ENCODE measurements at regions not wholly inside any gene's neighbourhood (a gene's known extent, or its start where the extent isn't known, plus 50 kb on each side); places are given as distances from the start of the nearest gene placed in this dataset.

- no peaks in the 10 kb centered on the region for H3K36me3 ChIP-seq (ENCODE audit: control insufficient read depth, insufficient read depth, low read length)
- POLR2A ChIA-PET: no interaction called here
- no peaks in the 10 kb centered on the region for H3K27me3 ChIP-seq (replicated peaks; ENCODE audit: control insufficient read depth, insufficient read depth, low read length)
- Mint-ChIP-seq H3K27ac (ENCODE audit: unreplicated experiment) (no peak overlapping the region), H3K4me1 (ENCODE audit: low read depth, unreplicated experiment) (no peaks in the 10 kb centered on the region), H3K9me3 (ENCODE audit: unreplicated experiment) (peaks cover 74% of the 10 kb centered on the region), H3K36me3 (ENCODE audit: insufficient read depth, unreplicated experiment) (no peaks in the 10 kb centered on the region), H3K4me3 (ENCODE audit: unreplicated experiment) (no peak overlapping the region), H3K27me3 (ENCODE audit: insufficient read depth, unreplicated experiment) (no peaks in the 10 kb centered on the region)
- TF ChIP-seq, protein P1, sequence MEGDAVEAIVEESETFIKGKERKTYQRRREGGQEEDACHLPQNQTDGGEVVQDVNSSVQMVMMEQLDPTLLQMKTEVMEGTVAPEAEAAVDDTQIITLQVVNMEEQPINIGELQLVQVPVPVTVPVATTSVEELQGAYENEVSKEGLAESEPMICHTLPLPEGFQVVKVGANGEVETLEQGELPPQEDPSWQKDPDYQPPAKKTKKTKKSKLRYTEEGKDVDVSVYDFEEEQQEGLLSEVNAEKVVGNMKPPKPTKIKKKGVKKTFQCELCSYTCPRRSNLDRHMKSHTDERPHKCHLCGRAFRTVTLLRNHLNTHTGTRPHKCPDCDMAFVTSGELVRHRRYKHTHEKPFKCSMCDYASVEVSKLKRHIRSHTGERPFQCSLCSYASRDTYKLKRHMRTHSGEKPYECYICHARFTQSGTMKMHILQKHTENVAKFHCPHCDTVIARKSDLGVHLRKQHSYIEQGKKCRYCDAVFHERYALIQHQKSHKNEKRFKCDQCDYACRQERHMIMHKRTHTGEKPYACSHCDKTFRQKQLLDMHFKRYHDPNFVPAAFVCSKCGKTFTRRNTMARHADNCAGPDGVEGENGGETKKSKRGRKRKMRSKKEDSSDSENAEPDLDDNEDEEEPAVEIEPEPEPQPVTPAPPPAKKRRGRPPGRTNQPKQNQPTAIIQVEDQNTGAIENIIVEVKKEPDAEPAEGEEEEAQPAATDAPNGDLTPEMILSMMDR (IDR thresholded peaks at IDR 0.05; ENCODE audit: insufficient read depth in 1 of 2, low read depth in 1 of 2, low read length in 1 of 2, severe bottlenecking in 1 of 2, unreplicated experiment in 1 of 2): no peak
- no peak overlapping the region for H3K4me3 ChIP-seq (ENCODE audit: low read depth, low read length)
- no peaks in the 10 kb centered on the region for H3K4me1 ChIP-seq
- DNase-seq: peak in 1 of 2 experiments; percentile 4
- BruUV-seq (replicated peaks): no TSS peak
- H3K9me3 ChIP-seq: peaks cover 26% of the 10 kb centered on the region
- CTCF ChIA-PET: no interaction called here
- intact Hi-C loops (cut with micrococcal nuclease; ENCODE audit: unreplicated experiment): no loop called here
These were observed 680.1 kb downstream of the IGSF11 start for GRCh38 chr3:118354556-118354955.

GRCh38 chr3:118369892-118370491 lies 664.7 kb downstream of the IGSF11 start:
- Histone ChIP-seq H3K27me3 (replicated peaks; ENCODE audit: control insufficient read depth, insufficient read depth, low read length) (no peaks in the 10 kb centered on the region), H3K36me3 (ENCODE audit: control insufficient read depth, insufficient read depth, low read length) (no peaks in the 10 kb centered on the region), H3K4me1 (no peaks in the 10 kb centered on the region), H3K4me3 (ENCODE audit: low read depth, low read length) (no peak overlapping the region), H3K9me3 (peaks cover 18% of the 10 kb centered on the region)
- peaks cover 25% of the 10 kb centered on the region for H3K9me3 Mint-ChIP-seq (ENCODE audit: unreplicated experiment)
- DNase-seq: no peak
- TF ChIP-seq, protein P1 (IDR thresholded peaks at IDR 0.05; ENCODE audit: insufficient read depth in 1 of 2, low read depth in 1 of 2, low read length in 1 of 2, severe bottlenecking in 1 of 2, unreplicated experiment in 1 of 2): no peak
- no TSS peak for BruUV-seq (replicated peaks)
- no peak overlapping the region for H3K4me3 Mint-ChIP-seq (ENCODE audit: unreplicated experiment)
- intact Hi-C loops (cut with micrococcal nuclease; ENCODE audit: unreplicated experiment): no loop called here
- no peak overlapping the region for H3K27ac Mint-ChIP-seq (ENCODE audit: unreplicated experiment)
- ChIA-PET CTCF (no interaction called here), POLR2A (no interaction called here)
- no peaks in the 10 kb centered on the region for H3K27me3 Mint-ChIP-seq (ENCODE audit: insufficient read depth, unreplicated experiment)
- H3K36me3 Mint-ChIP-seq (ENCODE audit: insufficient read depth, unreplicated experiment): no peaks in the 10 kb centered on the region
- H3K4me1 Mint-ChIP-seq (ENCODE audit: low read depth, unreplicated experiment): no peaks in the 10 kb centered on the region

- no peak overlapping the region for H3K4me3 ChIP-seq (ENCODE audit: low read depth, low read length)
- ChIA-PET CTCF (no interaction called here), POLR2A (no interaction called here)
- TF ChIP-seq, protein P1 (IDR thresholded peaks at IDR 0.05; ENCODE audit: insufficient read depth in 1 of 2, low read depth in 1 of 2, low read length in 1 of 2, severe bottlenecking in 1 of 2, unreplicated experiment in 1 of 2): no peak
- no peaks in the 10 kb centered on the region for H3K27me3 Mint-ChIP-seq (ENCODE audit: insufficient read depth, unreplicated experiment)
- no TSS peak for BruUV-seq (replicated peaks)
- no peaks in the 10 kb centered on the region for H3K4me1 ChIP-seq
- no peak for DNase-seq
- H3K9me3 ChIP-seq: no peaks in the 10 kb centered on the region
- H3K27ac Mint-ChIP-seq (ENCODE audit: unreplicated experiment): no peak overlapping the region
- H3K27me3 ChIP-seq (replicated peaks; ENCODE audit: control insufficient read depth, insufficient read depth, low read length): no peaks in the 10 kb centered on the region
- no peaks in the 10 kb centered on the region for H3K4me1 Mint-ChIP-seq (ENCODE audit: low read depth, unreplicated experiment)
- intact Hi-C loops (cut with micrococcal nuclease; ENCODE audit: unreplicated experiment): no loop called here
- H3K9me3 Mint-ChIP-seq (ENCODE audit: unreplicated experiment): peaks cover 10% of the 10 kb centered on the region
- H3K36me3 ChIP-seq (ENCODE audit: control insufficient read depth, insufficient read depth, low read length): no peaks in the 10 kb centered on the region
- no peaks in the 10 kb centered on the region for H3K36me3 Mint-ChIP-seq (ENCODE audit: insufficient read depth, unreplicated experiment)
- H3K4me3 Mint-ChIP-seq (ENCODE audit: unreplicated experiment): no peak overlapping the region
These were observed 654.1 kb downstream of the IGSF11 start for GRCh38 chr3:118380576-118380975.
